Lower leg skin (tissue), 4 donors: ENCODE measurements at regions not wholly inside any gene's neighbourhood (a gene's known extent, or its start where the extent isn't known, plus 50 kb on each side); places are given as distances from the start of the nearest gene placed in this dataset.
"Not testable (repeated sequence)": the region's sequence is repeated elsewhere in the genome, so short reads cannot be mapped to it uniquely, and the experiment has no call there.

Source experiments
- DNase-seq, 2 donors: peaks; one replicate each; pipeline ENCODE4 v3.0.0-alpha.2; 2019; ENCODE audit warnings: low spot score in 2 of 2
- H3K4me3 ChIP-seq: fragments of 200-600 bp; sonication (generic); 2 replicates; pipeline ENCODE4 v1.5.1; 2017; ENCODE audit warnings: mild to moderate bottlenecking, low read depth; ENCODE audit not compliant: poor library complexity, severe bottlenecking
- CTCF ChIP-seq, 3 donors: fragments of 450-650 bp; IDR thresholded peaks; one replicate each; pipeline ENCODE4 v1.5.1; 2016; ENCODE audit warnings: antibody characterized with exemption in 3 of 3, mild to moderate bottlenecking in 3 of 3, moderate library complexity in 2 of 3
- POLR2A ChIP-seq, 2 donors: fragments of 450-650 bp; IDR thresholded peaks; one replicate each; pipeline ENCODE4 v1.6.1; 2016 to 2017; ENCODE audit warnings: antibody characterized with exemption in 2 of 2, mild to moderate bottlenecking in 1 of 2, moderate library complexity in 1 of 2
- WGBS, 2 donors: methylation state at CpG; one replicate each; pipeline ENCODE4 v1.1.5; 2018; 5-methylcytosine and 5-hydroxymethylcytosine counted together
- intact Hi-C: fragments of 100-400 bp; cut with DNase I; formaldehyde crosslinking; loops from one replicate; pipeline ENCODE4 v1.15.0; 2023; ENCODE audit warnings: low total_unique reads

- no peak for DNase-seq
- no peak overlapping the region for H3K4me3 ChIP-seq
- intact Hi-C loops: no loop called here
- no peak for TF ChIP-seq CTCF (IDR thresholded peaks at IDR 0.05)
- TF ChIP-seq POLR2A (IDR thresholded peaks at IDR 0.05): no peak
- 92 to 93% methylated on average over 9 of the region's 9 CpGs for WGBS, 2 donors
Measured at GRCh38 chr6:15176816-15177370, 69.0 kb upstream of the JARID2 start.

DNA sequence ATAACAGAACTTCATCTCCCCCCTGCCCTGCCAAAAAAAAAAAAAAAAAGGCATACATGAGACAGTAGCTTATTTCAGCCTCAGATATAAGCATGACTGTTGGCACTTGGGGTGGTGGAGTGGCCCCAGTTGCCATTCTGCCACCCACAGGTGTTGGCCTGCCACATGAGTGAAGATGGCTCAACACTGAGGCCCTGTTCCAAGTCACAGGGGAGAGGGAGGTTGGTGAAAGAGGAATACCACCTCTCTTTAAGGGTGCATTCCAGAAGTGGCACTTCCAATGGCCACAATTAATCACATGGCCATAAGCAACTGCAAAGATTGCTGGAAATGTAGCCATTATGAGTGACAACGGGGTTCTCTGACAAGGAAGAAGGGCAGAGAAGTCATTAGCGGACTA is 61.9 kb upstream of the JARID2 start:
- H3K4me3 ChIP-seq: no peak overlapping the region
- TF ChIP-seq POLR2A (IDR thresholded peaks at IDR 0.05) (no peak), CTCF (IDR thresholded peaks at IDR 0.05) (no peak)
- WGBS, 2 donors: 91 to 93% methylated on average over 2 of the region's 2 CpGs
- DNase-seq: no peak
- intact Hi-C loops: no loop called here

DNA sequence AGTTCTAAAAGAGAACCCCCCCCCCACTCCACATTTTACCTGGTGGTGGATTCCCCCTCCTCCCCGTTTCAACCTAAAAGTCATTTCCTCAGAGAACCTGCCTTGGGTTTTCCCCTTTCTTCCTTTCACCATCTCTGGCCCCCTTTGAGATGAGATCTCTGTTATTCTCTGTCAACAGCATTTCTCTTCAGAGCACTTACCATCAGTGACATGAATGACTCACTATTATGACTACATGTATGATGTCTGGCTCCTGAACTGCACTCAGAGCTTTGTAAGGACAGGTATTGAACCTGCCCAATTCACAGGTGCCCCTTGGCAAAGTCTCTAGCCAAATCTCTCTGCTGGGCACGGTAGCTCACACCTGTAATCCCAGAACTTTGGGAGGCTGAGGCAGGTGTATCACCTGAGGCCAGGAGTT is 61.4 kb upstream of the JARID2 start:
- TF ChIP-seq POLR2A (IDR thresholded peaks at IDR 0.05): no peak
- TF ChIP-seq CTCF (IDR thresholded peaks at IDR 0.05): no peak
- intact Hi-C loops: no loop called here
- no peak for DNase-seq
- no peak overlapping the region for H3K4me3 ChIP-seq
- 59 to 67% methylated on average over 2 of the region's 2 CpGs for WGBS, 2 donors

DNA sequence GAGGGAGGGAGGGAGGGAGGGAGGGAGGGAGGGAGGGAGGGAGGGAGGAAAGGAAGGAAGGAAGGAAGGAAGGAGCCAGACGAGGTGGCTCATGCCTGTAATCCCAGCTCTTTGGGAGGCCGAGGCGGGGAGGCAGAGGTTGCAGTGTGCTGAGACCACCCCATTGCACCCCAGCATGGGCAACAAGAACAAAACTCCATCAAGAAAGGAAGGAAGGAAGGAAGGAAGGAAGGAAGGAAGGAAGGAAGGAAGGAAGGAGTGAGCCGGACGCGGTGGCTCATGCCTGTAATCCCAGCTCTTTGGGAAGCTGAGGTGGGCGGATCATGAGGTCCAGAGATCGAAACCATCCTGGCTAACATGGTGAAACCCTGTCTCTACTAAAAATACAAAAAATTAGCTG is 60.8 kb upstream of the JARID2 start:
- WGBS, 2 donors: 83 to 87% methylated on average over 8 of the region's 8 CpGs
- intact Hi-C loops, DNase-seq, H3K4me3 ChIP-seq: not testable (repeated sequence)

- 73 to 81% methylated on average over 10 of the region's 10 CpGs for WGBS, 2 donors
- H3K4me3 ChIP-seq, DNase-seq, intact Hi-C loops: not testable (repeated sequence)
Measured at GRCh38 chr6:15193451-15193850, 52.4 kb upstream of the JARID2 start.

GRCh38 chr6:15194453-15194852 is 51.4 kb upstream of the JARID2 start:
- TF ChIP-seq POLR2A (IDR thresholded peaks at IDR 0.05) (no peak), CTCF (IDR thresholded peaks at IDR 0.05) (no peak)
- H3K4me3 ChIP-seq: no peak overlapping the region
- no peak for DNase-seq
- WGBS, 2 donors: 84 to 89% methylated on average over 4 of the region's 4 CpGs
- intact Hi-C loops: no loop called here
